GM23248 (cell line): ENCODE measurements at regions not wholly inside any gene's neighbourhood (a gene's known extent, or its start where the extent isn't known, plus 50 kb on each side); places are given as distances from the start of the nearest gene placed in this dataset.

Source experiments
- DNase-seq: peaks from one replicate; pipeline ENCODE4 v3.0.0-alpha.2; 2015
- H2AFZ ChIP-seq: fragments of 200-600 bp; sonication (generic); 2 replicates; pipeline ENCODE4 v1.6.1; 2016; ENCODE audit warnings: antibody characterized with exemption
- H3F3A ChIP-seq: fragments of 200-600 bp; sonication (generic); 2 replicates; pipeline ENCODE4 v1.6.1; 2016; ENCODE audit warnings: mild to moderate bottlenecking, antibody characterized with exemption, mixed run types; ENCODE audit not compliant: insufficient read depth
- H3K27ac ChIP-seq: fragments of 200-600 bp; sonication (generic); 2 replicates; pipeline ENCODE4 v1.5.1; 2016; ENCODE audit warnings: mild to moderate bottlenecking
- H3K27me3 ChIP-seq: fragments of 200-600 bp; sonication (generic); replicated peaks from 2 replicates; pipeline ENCODE4 v1.6.1; 2016; ENCODE audit warnings: mild to moderate bottlenecking; ENCODE audit not compliant: insufficient read depth
- H3K36me3 ChIP-seq: fragments of 200-600 bp; sonication (generic); 2 replicates; pipeline ENCODE4 v1.6.1; 2016; ENCODE audit warnings: low read depth, mild to moderate bottlenecking
- H3K4me1 ChIP-seq: fragments of 200-600 bp; sonication (generic); 2 replicates; pipeline ENCODE4 v1.6.1; 2016; ENCODE audit warnings: mild to moderate bottlenecking; ENCODE audit not compliant: insufficient read depth
- H3K4me2 ChIP-seq: fragments of 200-600 bp; sonication (generic); one replicate; pipeline ENCODE4 v1.6.1; 2016; ENCODE audit warnings: mild to moderate bottlenecking; ENCODE audit not compliant: unreplicated experiment
- H3K4me3 ChIP-seq: fragments of 200-600 bp; sonication (generic); 2 replicates; pipeline ENCODE4 v1.5.1; 2016; ENCODE audit warnings: mild to moderate bottlenecking
- H3K79me2 ChIP-seq: fragments of 200-600 bp; sonication (generic); 2 replicates; pipeline ENCODE4 v1.6.1; 2016; ENCODE audit warnings: mild to moderate bottlenecking; ENCODE audit not compliant: insufficient read depth
- H3K9ac ChIP-seq: fragments of 200-600 bp; sonication (generic); 2 replicates; pipeline ENCODE4 v1.6.1; 2016; ENCODE audit warnings: mild to moderate bottlenecking
- H3K9me2 ChIP-seq: fragments of 200-600 bp; sonication (generic); 2 replicates; pipeline ENCODE4 v1.6.1; 2016; ENCODE audit warnings: mixed run types, mild to moderate bottlenecking, moderate library complexity; ENCODE audit not compliant: insufficient read depth
- H3K9me3 ChIP-seq: fragments of 200-600 bp; sonication (generic); one replicate; pipeline ENCODE4 v1.6.1; 2017; ENCODE audit warnings: low read depth
- H4K20me1 ChIP-seq: fragments of 200-600 bp; sonication (generic); 2 replicates; pipeline ENCODE4 v1.6.0; 2016; ENCODE audit not compliant: insufficient read depth
- EZH2 ChIP-seq: fragments of 200-600 bp; sonication (generic); IDR thresholded peaks from 2 replicates; pipeline ENCODE4 v1.6.1; 2018; ENCODE audit warnings: antibody characterized with exemption, mild to moderate bottlenecking; ENCODE audit not compliant: insufficient read depth, poor library complexity, severe bottlenecking
- EZH2phosphoT487 ChIP-seq: fragments of 200-600 bp; sonication (generic); IDR thresholded peaks from 2 replicates; pipeline ENCODE4 v1.6.1; 2018; ENCODE audit warnings: antibody characterized with exemption, moderate library complexity, mild to moderate bottlenecking, low read depth; ENCODE audit not compliant: insufficient read depth
- WGBS, 2 experiments: methylation state at CpG; one replicate each; pipeline ENCODE4 v1.1.6; 2015 to 2017; ENCODE audit warnings: low lambda C conversion rate in 2 of 2, low coverage in 1 of 2; ENCODE audit errors: missing lambda C conversion rate in 2 of 2; 5-methylcytosine and 5-hydroxymethylcytosine counted together
- in situ Hi-C: fragments of 300-500 bp; cut with MboI; formaldehyde crosslinking; loops from 2 replicates; pipeline ENCODE4 v1.15.0; 2020

- Histone ChIP-seq H4K20me1 (no peaks in the 10 kb centered on the region), H3K4me2 (no peak overlapping the region), H3F3A (no peaks in the 10 kb centered on the region), H3K36me3 (no peaks in the 10 kb centered on the region), H2AFZ (no peak overlapping the region), H3K27ac (no peak overlapping the region), H3K79me2 (no peaks in the 10 kb centered on the region), H3K4me3 (no peak overlapping the region), H3K4me1 (no peaks in the 10 kb centered on the region), H3K9me3 (no peaks in the 10 kb centered on the region), H3K27me3 (no peaks in the 10 kb centered on the region), H3K9me2 (no peaks in the 10 kb centered on the region), H3K9ac (no peak overlapping the region)
- no peak for DNase-seq
- in situ Hi-C loops = no loop called here
- TF ChIP-seq EZH2 = no peak
- TF ChIP-seq EZH2phosphoT487 = no peak
These were observed 406.9 kb downstream of the OXSM start for GRCh38 chr3:26196781-26197180.

- Histone ChIP-seq H3F3A (no peaks in the 10 kb centered on the region), H2AFZ (no peak overlapping the region), H3K4me1 (no peaks in the 10 kb centered on the region), H3K36me3 (no peaks in the 10 kb centered on the region), H3K9me2 (no peaks in the 10 kb centered on the region), H3K27ac (no peak overlapping the region), H3K9ac (no peak overlapping the region), H3K4me3 (no peak overlapping the region), H3K27me3 (no peaks in the 10 kb centered on the region), H3K9me3 (no peaks in the 10 kb centered on the region), H3K4me2 (no peak overlapping the region), H3K79me2 (no peaks in the 10 kb centered on the region), H4K20me1 (no peaks in the 10 kb centered on the region)
- no peak for DNase-seq
- TF ChIP-seq EZH2phosphoT487 = no peak
- no peak for TF ChIP-seq EZH2
- in situ Hi-C loops = no loop called here
- WGBS, 2 experiments = 10 to 17% methylated on average over 2 of the region's 2 CpGs
These were observed 408.7 kb downstream of the OXSM start for GRCh38 chr3:26198609-26199008.

- H3K4me1 ChIP-seq = no peaks in the 10 kb centered on the region
- no peak overlapping the region for H2AFZ ChIP-seq
- no peak overlapping the region for H3K4me2 ChIP-seq
- no peaks in the 10 kb centered on the region for H3K79me2 ChIP-seq
- no peak overlapping the region for H3K27ac ChIP-seq
- H3K9me2 ChIP-seq = no peaks in the 10 kb centered on the region
- in situ Hi-C loops = no loop called here
- H3K4me3 ChIP-seq = no peak overlapping the region
- 3 to 7% methylated on average over 3 of the region's 3 CpGs for WGBS, 2 experiments
- no peaks in the 10 kb centered on the region for H3F3A ChIP-seq
- TF ChIP-seq EZH2 (no peak), EZH2phosphoT487 (no peak)
- DNase-seq = no peak
- H3K9ac ChIP-seq = no peak overlapping the region
- H4K20me1 ChIP-seq = no peaks in the 10 kb centered on the region
- no peaks in the 10 kb centered on the region for H3K36me3 ChIP-seq
- H3K27me3 ChIP-seq = no peaks in the 10 kb centered on the region
- no peaks in the 10 kb centered on the region for H3K9me3 ChIP-seq
These were observed 412.3 kb downstream of the OXSM start for GRCh38 chr3:26202169-26202568.

- no peak overlapping the region for H3K9ac ChIP-seq
- no peaks in the 10 kb centered on the region for H3K9me2 ChIP-seq
- TF ChIP-seq EZH2phosphoT487 (no peak), EZH2 (no peak)
- no peaks in the 10 kb centered on the region for H3K27me3 ChIP-seq
- no peaks in the 10 kb centered on the region for H4K20me1 ChIP-seq
- no peak overlapping the region for H3K27ac ChIP-seq
- in situ Hi-C loops = no loop called here
- no peak overlapping the region for H2AFZ ChIP-seq
- WGBS, 2 experiments = 26 to 45% methylated on average over 1 of the region's 1 CpG
- H3F3A ChIP-seq = no peaks in the 10 kb centered on the region
- no peak overlapping the region for H3K4me2 ChIP-seq
- H3K4me1 ChIP-seq = no peaks in the 10 kb centered on the region
- no peaks in the 10 kb centered on the region for H3K36me3 ChIP-seq
- H3K4me3 ChIP-seq = no peak overlapping the region
- H3K79me2 ChIP-seq = no peaks in the 10 kb centered on the region
- DNase-seq = no peak
- H3K9me3 ChIP-seq = no peaks in the 10 kb centered on the region
These were observed 415.6 kb downstream of the OXSM start for GRCh38 chr3:26205475-26205874.

- Histone ChIP-seq H3F3A (no peaks in the 10 kb centered on the region), H3K9me3 (no peaks in the 10 kb centered on the region), H4K20me1 (no peaks in the 10 kb centered on the region), H2AFZ (no peak overlapping the region), H3K4me2 (no peak overlapping the region), H3K79me2 (no peaks in the 10 kb centered on the region), H3K9ac (no peak overlapping the region), H3K4me3 (no peak overlapping the region), H3K27me3 (no peaks in the 10 kb centered on the region), H3K36me3 (no peaks in the 10 kb centered on the region), H3K27ac (no peak overlapping the region), H3K4me1 (no peaks in the 10 kb centered on the region), H3K9me2 (no peaks in the 10 kb centered on the region)
- DNase-seq = no peak
- in situ Hi-C loops = no loop called here
- TF ChIP-seq EZH2 = no peak
- no peak for TF ChIP-seq EZH2phosphoT487
- 2 to 4% methylated on average over 4 of the region's 4 CpGs for WGBS, 2 experiments
These were observed 414.4 kb upstream of the LRRC3B start for GRCh38 chr3:26208201-26208600.
